ENCODE measurements at regions not wholly inside any gene's neighbourhood (a gene's known extent, or its start where the extent isn't known, plus 50 kb on each side); places are given as distances from the start of the nearest gene placed in this dataset.

DNA sequence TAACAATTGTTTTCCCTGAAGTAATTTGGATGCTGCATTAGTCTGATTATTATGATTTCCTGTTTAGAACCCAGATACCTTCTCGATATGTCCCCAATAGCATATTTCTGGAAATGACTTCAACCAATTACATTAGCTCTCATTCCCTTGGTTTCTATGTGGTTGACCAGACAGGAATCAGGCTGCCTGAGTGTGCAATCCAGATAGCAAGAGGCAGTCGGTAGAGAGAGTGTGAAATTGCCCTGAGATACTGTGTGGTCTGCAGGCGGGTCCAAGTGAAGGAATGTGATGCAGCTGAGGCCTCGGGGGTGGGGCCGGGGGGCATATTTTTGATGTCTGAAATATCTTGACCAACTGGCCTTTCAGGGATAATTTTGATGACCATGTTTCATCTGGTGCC is 143.9 kb upstream of the ITGA6 start:
- TF ChIP-seq, protein P1, sequence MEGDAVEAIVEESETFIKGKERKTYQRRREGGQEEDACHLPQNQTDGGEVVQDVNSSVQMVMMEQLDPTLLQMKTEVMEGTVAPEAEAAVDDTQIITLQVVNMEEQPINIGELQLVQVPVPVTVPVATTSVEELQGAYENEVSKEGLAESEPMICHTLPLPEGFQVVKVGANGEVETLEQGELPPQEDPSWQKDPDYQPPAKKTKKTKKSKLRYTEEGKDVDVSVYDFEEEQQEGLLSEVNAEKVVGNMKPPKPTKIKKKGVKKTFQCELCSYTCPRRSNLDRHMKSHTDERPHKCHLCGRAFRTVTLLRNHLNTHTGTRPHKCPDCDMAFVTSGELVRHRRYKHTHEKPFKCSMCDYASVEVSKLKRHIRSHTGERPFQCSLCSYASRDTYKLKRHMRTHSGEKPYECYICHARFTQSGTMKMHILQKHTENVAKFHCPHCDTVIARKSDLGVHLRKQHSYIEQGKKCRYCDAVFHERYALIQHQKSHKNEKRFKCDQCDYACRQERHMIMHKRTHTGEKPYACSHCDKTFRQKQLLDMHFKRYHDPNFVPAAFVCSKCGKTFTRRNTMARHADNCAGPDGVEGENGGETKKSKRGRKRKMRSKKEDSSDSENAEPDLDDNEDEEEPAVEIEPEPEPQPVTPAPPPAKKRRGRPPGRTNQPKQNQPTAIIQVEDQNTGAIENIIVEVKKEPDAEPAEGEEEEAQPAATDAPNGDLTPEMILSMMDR (conservative IDR thresholded peaks at IDR 0.05; ENCODE audit: low read depth, low read length), result no peak
- DNase-seq (ENCODE audit: low read depth), result no peak
- H3K4me3 ChIP-seq (ENCODE audit: low read depth, low read length), result no peak overlapping the region

DNA sequence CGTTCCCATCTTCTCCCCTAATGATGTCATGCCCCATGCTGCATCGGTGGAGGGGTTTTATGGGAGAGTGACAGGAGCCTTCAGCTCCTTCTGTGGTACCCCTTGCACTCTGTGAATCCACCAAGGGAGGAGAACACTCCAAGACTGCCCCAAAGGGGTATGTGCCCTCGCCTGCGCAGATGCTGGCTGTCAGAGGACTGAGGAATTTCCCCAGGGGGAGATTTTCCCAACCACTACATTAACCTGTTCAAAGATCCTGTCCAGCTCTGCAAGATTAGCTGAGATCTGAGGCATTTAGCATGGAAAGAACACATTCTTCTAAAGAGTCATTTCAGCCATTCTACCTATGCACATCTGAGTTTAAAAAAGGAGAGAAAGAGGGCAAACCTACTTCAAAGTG is 143.2 kb upstream of the ITGA6 start:
- H3K4me3 ChIP-seq (ENCODE audit: low read depth, low read length), result no peak overlapping the region
- TF ChIP-seq, protein P1 (conservative IDR thresholded peaks at IDR 0.05; ENCODE audit: low read depth, low read length), result no peak
- no peak for DNase-seq (ENCODE audit: low read depth)

DNA sequence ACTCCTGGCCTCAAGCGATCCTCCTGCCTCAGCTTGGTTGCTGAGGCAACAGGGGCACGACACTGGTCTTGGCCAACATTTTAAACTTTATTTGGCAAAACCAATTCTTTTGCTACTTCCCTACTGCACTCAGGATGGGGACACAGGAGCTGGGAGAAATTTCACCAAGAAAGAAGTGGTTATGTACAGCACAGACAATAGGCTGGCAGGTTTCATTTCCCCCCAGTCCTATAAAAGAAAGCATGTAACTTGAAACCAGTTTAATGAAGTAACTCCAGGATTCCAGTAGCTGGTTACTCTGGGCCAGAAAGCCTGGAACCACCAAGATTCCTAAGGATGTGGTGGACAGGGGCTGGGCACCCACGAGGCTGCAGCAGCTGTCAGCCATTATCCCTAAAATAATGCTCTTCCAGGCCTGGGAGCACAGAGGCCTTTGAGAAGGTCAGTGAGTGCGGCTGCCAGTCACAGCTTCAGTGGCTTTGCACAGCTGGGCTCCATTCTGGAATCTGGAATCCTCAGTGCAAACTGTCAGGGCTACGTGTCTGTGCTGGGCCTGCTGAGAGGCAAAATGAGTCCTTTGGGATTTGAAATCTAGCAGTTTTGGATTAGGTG is 142.3 kb upstream of the ITGA6 start:
- no peak for DNase-seq (ENCODE audit: low read depth)
- TF ChIP-seq, protein P1 (conservative IDR thresholded peaks at IDR 0.05; ENCODE audit: low read depth, low read length), result no peak
- H3K4me3 ChIP-seq (ENCODE audit: low read depth, low read length), result no peak overlapping the region

DNA sequence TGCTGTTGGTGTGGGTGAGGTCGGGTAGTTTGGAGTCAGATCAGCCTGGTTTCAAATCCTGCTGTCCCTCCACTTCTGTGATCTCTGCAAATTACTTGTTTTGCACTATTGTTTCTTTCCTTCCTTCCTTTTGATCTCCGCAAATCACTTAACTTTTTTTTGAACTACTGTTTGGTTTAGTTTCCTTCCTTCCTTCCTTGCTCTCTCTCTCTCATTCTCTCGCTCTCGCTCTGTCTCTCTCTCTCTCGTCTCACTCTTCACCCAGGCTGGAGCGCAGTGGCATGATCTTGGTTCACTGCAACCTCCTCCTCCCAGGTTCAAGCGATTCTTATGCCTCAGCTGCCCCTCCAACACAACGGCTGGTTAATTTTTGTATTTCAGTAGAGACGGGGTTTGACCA is 141.6 kb upstream of the ITGA6 start:
- TF ChIP-seq, protein P1 (conservative IDR thresholded peaks at IDR 0.05; ENCODE audit: low read depth, low read length), result no peak
- DNase-seq (ENCODE audit: low read depth), result no peak
- no peak overlapping the region for H3K4me3 ChIP-seq (ENCODE audit: low read depth, low read length)

DNA sequence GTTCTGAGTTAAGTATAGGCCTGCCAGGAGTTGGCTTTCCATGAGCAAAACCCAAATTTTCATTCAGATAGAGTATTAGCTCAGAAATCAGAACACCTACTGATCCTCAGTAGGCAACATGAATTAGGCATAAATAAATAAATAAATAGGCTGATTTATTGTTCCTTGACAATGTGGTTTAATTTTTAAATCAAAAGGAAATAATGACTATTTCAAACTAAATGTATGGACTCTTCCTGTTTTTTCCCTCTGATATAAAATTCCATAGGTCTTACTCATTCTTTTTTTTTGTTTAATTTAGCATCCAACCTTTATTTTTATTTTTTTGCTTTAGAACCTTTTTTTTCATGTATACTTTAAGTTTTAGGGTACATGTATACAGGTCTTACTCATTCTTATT is 140.2 kb upstream of the ITGA6 start:
- TF ChIP-seq, protein P1 (conservative IDR thresholded peaks at IDR 0.05; ENCODE audit: low read depth, low read length), result no peak
- no peak overlapping the region for H3K4me3 ChIP-seq (ENCODE audit: low read depth, low read length)
- DNase-seq (ENCODE audit: low read depth), result no peak

DNA sequence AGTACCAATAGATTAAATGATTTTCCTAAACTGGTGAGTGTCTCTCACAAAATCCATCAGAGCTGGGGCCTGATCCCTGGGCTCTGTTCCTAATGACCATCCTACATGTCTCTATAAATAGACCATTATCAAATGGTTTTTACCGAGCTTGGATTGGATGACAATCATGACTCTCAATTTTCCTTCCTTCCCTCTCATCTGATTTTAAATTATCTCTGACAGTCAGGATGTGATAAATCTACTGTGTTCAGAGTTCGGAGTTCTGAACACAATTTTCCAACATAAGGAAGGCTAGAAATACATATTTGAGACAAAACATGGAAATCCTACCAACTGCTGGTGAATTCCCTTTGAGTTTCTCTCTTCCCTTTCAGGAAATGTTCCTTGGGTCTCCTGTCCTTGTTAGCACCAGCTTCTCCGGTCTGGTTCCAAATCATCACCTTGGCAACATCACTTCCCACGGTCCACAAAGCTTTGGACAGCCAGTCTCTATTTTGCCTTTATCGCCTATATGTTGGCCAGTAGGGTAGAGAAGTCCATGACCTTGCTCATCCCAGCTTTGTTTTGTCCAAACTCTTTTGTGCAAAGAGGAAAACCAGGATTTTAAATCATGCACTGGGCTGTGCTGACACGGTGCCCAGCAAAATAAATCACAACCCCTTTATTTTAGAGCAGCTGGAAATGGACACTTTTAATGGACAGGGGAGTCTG is 139.6 kb upstream of the ITGA6 start:
- no peak for DNase-seq (ENCODE audit: low read depth)
- TF ChIP-seq, protein P1 (conservative IDR thresholded peaks at IDR 0.05; ENCODE audit: low read depth, low read length), result no peak
- no peak overlapping the region for H3K4me3 ChIP-seq (ENCODE audit: low read depth, low read length)

DNA sequence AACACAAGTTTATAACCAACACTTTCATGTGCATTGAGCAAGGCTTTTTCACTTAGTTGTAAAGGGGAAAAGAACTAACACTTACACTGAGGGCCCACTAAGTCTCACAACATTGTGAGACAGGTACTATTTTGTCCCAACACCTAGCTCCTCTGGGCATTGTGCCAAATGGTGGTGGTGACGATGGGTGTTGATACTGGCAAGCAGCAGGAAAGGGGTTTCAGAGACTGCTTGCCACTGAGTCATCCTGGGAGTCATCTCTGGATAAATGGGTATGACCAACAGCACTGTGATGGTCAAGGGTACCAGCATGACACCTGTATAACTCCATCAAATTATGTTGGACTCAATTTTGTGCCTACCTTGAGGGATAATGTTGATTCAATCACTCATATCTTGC is 138.8 kb upstream of the ITGA6 start:
- DNase-seq (ENCODE audit: low read depth), result no peak
- H3K4me3 ChIP-seq (ENCODE audit: low read depth, low read length), result no peak overlapping the region
- TF ChIP-seq, protein P1 (conservative IDR thresholded peaks at IDR 0.05; ENCODE audit: low read depth, low read length), result no peak
